Heart right ventricle (tissue), 16 donors: ENCODE measurements at regions not wholly inside any gene's neighbourhood (a gene's known extent, or its start where the extent isn't known, plus 50 kb on each side); places are given as distances from the start of the nearest gene placed in this dataset.

Source experiments
- ATAC-seq, 8 donors: fragments of 200-7000 bp; cut with Tn5 transposase; one replicate each; pipeline ENCODE4 v1.9.1; 2020; ENCODE audit warnings: mild to moderate bottlenecking in 8 of 8, moderate library complexity in 8 of 8, moderate number of reproducible peaks in 1 of 8
- DNase-seq, 2 donors: peaks; one replicate each; pipeline ENCODE4 v3.0.0-alpha.2; 2020
- H3K27ac ChIP-seq, 10 donors: fragments of 200-600 bp; sonication (generic) in 2 of 10; one replicate each; pipeline versions ENCODE4 v1.5.0 to v1.8.0; 2020 to 2022; ENCODE audit warnings: mild to moderate bottlenecking in 3 of 10
- H3K27me3 ChIP-seq, 7 donors: fragments of 200-600 bp; one replicate each; pipeline ENCODE4 v1.8.0; 2021 to 2022; ENCODE audit warnings: mild to moderate bottlenecking in 2 of 7
- H3K36me3 ChIP-seq, 9 donors: fragments of 200-600 bp; sonication (generic) in 1 of 9; one replicate each; pipeline versions ENCODE4 v1.5.0 to v1.8.0; 2020 to 2022; ENCODE audit warnings: mild to moderate bottlenecking in 2 of 9
- H3K4me1 ChIP-seq, 9 donors: fragments of 200-600 bp; sonication (generic) in 1 of 9; one replicate each; pipeline versions ENCODE4 v1.5.0 to v1.8.0; 2020 to 2022; ENCODE audit warnings: mild to moderate bottlenecking in 4 of 9
- H3K4me3 ChIP-seq, 10 donors: fragments of 200-600 bp; sonication (generic) in 2 of 10; one replicate each; pipeline versions ENCODE4 v1.5.0 to v1.8.0; 2020 to 2022; ENCODE audit warnings: mild to moderate bottlenecking in 7 of 10, moderate library complexity in 2 of 10
- H3K9me3 ChIP-seq, 11 donors: fragments of 200-600 bp in 10 of 11; sonication (generic) in 2 of 11; one replicate each; pipeline versions ENCODE4 v1.5.0 to v1.8.0; 2013 to 2022; ENCODE audit warnings: mild to moderate bottlenecking in 2 of 11, control low read depth in 1 of 11, moderate library complexity in 1 of 11
- WGBS, 2 donors: extraction: QIAGEN DNeasy Blood & Tissue Kit; methylation state at CpG; one replicate each; pipeline ENCODE4 v1.1.7; 2013; ENCODE audit warnings: inconsistent platforms in 1 of 2; 5-methylcytosine and 5-hydroxymethylcytosine counted together
- intact Hi-C, 10 donors: fragments of 100-400 bp; cut with DNase I; formaldehyde crosslinking; loops; one replicate each; pipeline versions ENCODE4 v1.11.1 to v1.14.2; 2022
- TF ChIP-seq, protein P1 (sequence below), 9 donors: fragments of 200-600 bp; sonication (generic) in 2 of 9; IDR thresholded peaks; one replicate each; pipeline versions ENCODE4 v1.5.0 to v1.8.0; 2021 to 2022; ENCODE audit warnings: antibody characterized with exemption in 9 of 9, mild to moderate bottlenecking in 5 of 9, moderate library complexity in 1 of 9
- donor health status: Arrhythmogenic right ventricular cardiomyopathy.
- donor health status: ischemic (EF 13 %, LVEDD 7.1; RV severe dilation, severe dysfunction).
- donor health status: healthy with polysubstance abuse.
- donor health status: DM: no; HTN: yes; CAD: no.
- donor health status: DM: no; HTN: no; CAD: no.
- donor health status: ischemic (EF 25% LVEDD 6.9; RV normal size, moderate dysfunction).
- donor health status: ischemic (EF 25% LVEDD 5.7; RV mildly dilated, moderate dysfunction).
- donor health status: healthy.
- donor health status: DM: yes; HTN: yes; CAD: no.
- donor health status: Ischemic cardiomyopathy.
- donor health status: ischemic (EF 35%, LVEDD 5.7; RV mildly dilated, moderate dysfunction).
- donor health status: nonischemic (EF 11% LVEDD 7.7; RV severe dilation, severe dysfunction).
- donor health status: DM: yes; HTN: yes; CAD: no.
- donor health status: PGD.
- donor health status: ischemic (EF 29% LVEDD 5.4; RV normal size, mild dysfunction).
- donor health status: nonischemic (EF 23%, LVEDD 6.1; RV moderate dilation, normal function).

- no peak for ATAC-seq
- peaks cover 0 to 42% (median 30%) of the 10 kb centered on the region in 7 donors for H3K27me3 ChIP-seq
- intact Hi-C loops: no loop called here
Measured at GRCh38 chr22:47411006-47411405, 648.6 kb downstream of the TBC1D22A start.

GRCh38 chr22:47409539-47410275 lies 647.3 kb downstream of the TBC1D22A start:
- 47 to 59% methylated on average over 12 of the region's 12 CpGs for WGBS, 2 donors
- intact Hi-C loops: no loop called here
- no peaks in the 10 kb centered on the region for H3K9me3 ChIP-seq

More at GRCh38 chr22:47411006-47411405, 648.6 kb downstream of the TBC1D22A start:
- H3K4me3 ChIP-seq: no peak overlapping the region
- H3K9me3 ChIP-seq: no peaks in the 10 kb centered on the region
- no peaks in the 10 kb centered on the region for H3K4me1 ChIP-seq
- TF ChIP-seq, protein P1, sequence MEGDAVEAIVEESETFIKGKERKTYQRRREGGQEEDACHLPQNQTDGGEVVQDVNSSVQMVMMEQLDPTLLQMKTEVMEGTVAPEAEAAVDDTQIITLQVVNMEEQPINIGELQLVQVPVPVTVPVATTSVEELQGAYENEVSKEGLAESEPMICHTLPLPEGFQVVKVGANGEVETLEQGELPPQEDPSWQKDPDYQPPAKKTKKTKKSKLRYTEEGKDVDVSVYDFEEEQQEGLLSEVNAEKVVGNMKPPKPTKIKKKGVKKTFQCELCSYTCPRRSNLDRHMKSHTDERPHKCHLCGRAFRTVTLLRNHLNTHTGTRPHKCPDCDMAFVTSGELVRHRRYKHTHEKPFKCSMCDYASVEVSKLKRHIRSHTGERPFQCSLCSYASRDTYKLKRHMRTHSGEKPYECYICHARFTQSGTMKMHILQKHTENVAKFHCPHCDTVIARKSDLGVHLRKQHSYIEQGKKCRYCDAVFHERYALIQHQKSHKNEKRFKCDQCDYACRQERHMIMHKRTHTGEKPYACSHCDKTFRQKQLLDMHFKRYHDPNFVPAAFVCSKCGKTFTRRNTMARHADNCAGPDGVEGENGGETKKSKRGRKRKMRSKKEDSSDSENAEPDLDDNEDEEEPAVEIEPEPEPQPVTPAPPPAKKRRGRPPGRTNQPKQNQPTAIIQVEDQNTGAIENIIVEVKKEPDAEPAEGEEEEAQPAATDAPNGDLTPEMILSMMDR (IDR thresholded peaks at IDR 0.05): no peak
- H3K36me3 ChIP-seq: no peaks in the 10 kb centered on the region
- no peak overlapping the region for H3K27ac ChIP-seq
- no peak for DNase-seq
- 80 to 82% methylated on average over 8 of the region's 8 CpGs for WGBS, 2 donors

DNA sequence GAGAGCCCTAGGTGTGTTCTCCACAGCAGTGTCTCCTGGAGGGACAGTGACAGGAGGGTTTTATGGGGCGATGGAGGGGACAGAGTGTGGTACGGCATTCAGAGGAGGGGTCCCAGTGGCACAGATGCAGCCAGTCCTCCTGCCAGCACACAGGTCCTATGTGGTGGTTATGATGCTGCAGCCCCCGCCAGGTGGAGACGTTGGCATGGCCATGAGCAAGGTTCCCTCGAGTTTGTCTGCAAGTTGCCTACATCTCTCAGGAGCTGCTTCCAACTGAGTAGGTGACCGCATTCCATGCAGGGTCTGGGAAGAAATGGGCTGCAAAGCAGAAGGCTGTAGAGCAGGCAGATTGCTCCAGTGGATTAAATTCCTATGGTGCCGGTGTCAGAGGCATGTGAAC lies 646.0 kb downstream of the TBC1D22A start:
- intact Hi-C loops: no loop called here
- no peak for ATAC-seq
- H3K4me3 ChIP-seq: no peak overlapping the region
- no peaks in the 10 kb centered on the region for H3K36me3 ChIP-seq
- H3K27ac ChIP-seq: no peak overlapping the region
- WGBS, 2 donors: 63 to 68% methylated on average over 7 of the region's 7 CpGs
- H3K4me1 ChIP-seq: no peaks in the 10 kb centered on the region
- peaks cover 0 to 58% (median 32%) of the 10 kb centered on the region in 7 donors for H3K27me3 ChIP-seq
- TF ChIP-seq, protein P1 (IDR thresholded peaks at IDR 0.05): no peak
- no peaks in the 10 kb centered on the region for H3K9me3 ChIP-seq
- no peak for DNase-seq

More at GRCh38 chr22:47409539-47410275, 647.3 kb downstream of the TBC1D22A start:
- TF ChIP-seq, protein P1 (IDR thresholded peaks at IDR 0.05): no peak
- Histone ChIP-seq H3K4me3 (no peak overlapping the region), H3K27ac (no peak overlapping the region), H3K36me3 (no peaks in the 10 kb centered on the region), H3K27me3 (peaks cover 0 to 47% (median 30%) of the 10 kb centered on the region in 7 donors), H3K4me1 (no peaks in the 10 kb centered on the region)
- DNase-seq: no peak
- no peak for ATAC-seq

GRCh38 chr22:47407461-47408025 lies 645.1 kb downstream of the TBC1D22A start:
- H3K27me3 ChIP-seq: peaks cover 0 to 60% (median 32%) of the 10 kb centered on the region in 7 donors
- TF ChIP-seq, protein P1 (IDR thresholded peaks at IDR 0.05): no peak
- ATAC-seq: no peak

More at GRCh38 chr22:47407461-47408025, 645.1 kb downstream of the TBC1D22A start:
- no peak overlapping the region for H3K4me3 ChIP-seq
- intact Hi-C loops: no loop called here
- H3K9me3 ChIP-seq: no peaks in the 10 kb centered on the region
- no peaks in the 10 kb centered on the region for H3K36me3 ChIP-seq
- H3K27ac ChIP-seq: no peak overlapping the region
- H3K4me1 ChIP-seq: no peaks in the 10 kb centered on the region
- DNase-seq: no peak
- 60 to 71% methylated on average over 6 of the region's 6 CpGs for WGBS, 2 donors
